HepG2 (cell line): ENCODE measurements at regions not wholly inside any gene's neighbourhood (a gene's known extent, or its start where the extent isn't known, plus 50 kb on each side); places are given as distances from the start of the nearest gene placed in this dataset.

Experiments
- ATF1 ChIP-seq: IDR thresholded peaks from 2 replicates; pipeline ENCODE4 v1.6.1; 2016; ENCODE audit warnings: mild to moderate bottlenecking, control low read depth
- DBP ChIP-seq: sonication (generic); formaldehyde crosslinking; IDR thresholded peaks from 2 replicates; pipeline ENCODE4 v1.4.0; 2020; ENCODE audit warnings: missing genetic modification reagents; ENCODE audit errors: not compliant biosample characterization
- ERF ChIP-seq: IDR thresholded peaks from 2 replicates; pipeline ENCODE4 v1.6.1; 2018; ENCODE audit warnings: missing biosample characterization, missing genetic modification reagents
- ESRRA ChIP-seq: sonication (generic); formaldehyde crosslinking; IDR thresholded peaks from 2 replicates; pipeline ENCODE4 v1.5.1; 2020; ENCODE audit warnings: mild to moderate bottlenecking, low read depth, missing genetic modification reagents
- FOXO1 ChIP-seq: sonication (generic); formaldehyde crosslinking; IDR thresholded peaks from 2 replicates; pipeline ENCODE4 v1.4.0; 2020; ENCODE audit warnings: missing genetic modification reagents
- HIVEP1 ChIP-seq: sonication (generic); formaldehyde crosslinking; IDR thresholded peaks from 2 replicates; pipeline ENCODE4 v1.4.0; 2020; ENCODE audit warnings: mild to moderate bottlenecking, missing genetic modification reagents
- KLF11 ChIP-seq: IDR thresholded peaks from 2 replicates; pipeline ENCODE4 v1.6.1; 2016; ENCODE audit warnings: missing compliant biosample characterization
- MAFG ChIP-seq: sonication (generic); formaldehyde crosslinking; IDR thresholded peaks from 2 replicates; pipeline ENCODE4 v1.5.1; 2020; ENCODE audit warnings: mild to moderate bottlenecking, missing genetic modification reagents
- NCOR1 ChIP-seq: fragments of 200-600 bp; sonication (generic); IDR thresholded peaks from 2 replicates; pipeline ENCODE4 v1.7.0; 2017; ENCODE audit warnings: antibody characterized with exemption, low read length, borderline replicate concordance
- NFYC ChIP-seq: IDR thresholded peaks from 2 replicates; pipeline ENCODE4 v1.6.1; 2016; ENCODE audit warnings: missing genetic modification reagents, missing compliant biosample characterization
- PTBP1 ChIP-seq: fragments of 200-400 bp; formaldehyde crosslinking; IDR thresholded peaks from 2 replicates; pipeline ENCODE4 v1.6.1; 2018; ENCODE audit warnings: low read length, low read depth; ENCODE audit not compliant: poor library complexity, severe bottlenecking
- RFX3 ChIP-seq: IDR thresholded peaks from 2 replicates; pipeline ENCODE4 v1.6.1; 2016; ENCODE audit warnings: missing biosample characterization, missing genetic modification reagents
- SKIL ChIP-seq: sonication (generic); formaldehyde crosslinking; IDR thresholded peaks from 2 replicates; pipeline ENCODE4 v1.8.0; 2022; ENCODE audit warnings: missing genetic modification reagents, mild to moderate bottlenecking, moderate library complexity, borderline replicate concordance
- SPEN ChIP-seq: sonication (generic); formaldehyde crosslinking; IDR thresholded peaks from 2 replicates; pipeline ENCODE4 v1.5.1; 2020; ENCODE audit warnings: low read depth, mild to moderate bottlenecking, missing genetic modification reagents
- TGIF2 ChIP-seq: IDR thresholded peaks from 2 replicates; pipeline ENCODE4 v1.6.1; 2016; ENCODE audit warnings: control low read depth, missing compliant biosample characterization
- ZFY ChIP-seq: sonication (generic); formaldehyde crosslinking; IDR thresholded peaks from 2 replicates; pipeline ENCODE4 v1.4.0; 2020; ENCODE audit warnings: missing genetic modification reagents
- ZNF160 ChIP-seq: sonication (generic); formaldehyde crosslinking; IDR thresholded peaks from 2 replicates; pipeline ENCODE4 v1.8.0; 2022; ENCODE audit warnings: mild to moderate bottlenecking, inconsistent platforms, missing genetic modification reagents
- ZNF567 ChIP-seq: sonication (generic); formaldehyde crosslinking; IDR thresholded peaks from 2 replicates; pipeline ENCODE4 v1.8.1; 2023; ENCODE audit warnings: mild to moderate bottlenecking, missing genetic modification reagents, borderline replicate concordance
- ZNF572 ChIP-seq: sonication (generic); formaldehyde crosslinking; IDR thresholded peaks from 2 replicates; pipeline ENCODE4 v1.5.1; 2020; ENCODE audit warnings: mild to moderate bottlenecking, missing genetic modification reagents
- ZNF678 ChIP-seq: sonication (generic); formaldehyde crosslinking; IDR thresholded peaks from 2 replicates; pipeline ENCODE4 v1.4.0; 2020; ENCODE audit warnings: mild to moderate bottlenecking, missing genetic modification reagents
- ZNF816 ChIP-seq: sonication (generic); formaldehyde crosslinking; IDR thresholded peaks from 2 replicates; pipeline ENCODE4 v1.8.0; 2022; ENCODE audit warnings: missing genetic modification reagents, mild to moderate bottlenecking, borderline replicate concordance
- TF ChIP-seq, protein P1 (sequence below): sonication (generic); formaldehyde crosslinking; IDR thresholded peaks from 2 replicates; pipeline ENCODE4 v1.5.1; 2020; ENCODE audit warnings: mild to moderate bottlenecking, missing genetic modification reagents, moderate library complexity
- TF ChIP-seq, protein P2 (sequence below): sonication (generic); formaldehyde crosslinking; conservative IDR thresholded peaks from 2 replicates; pipeline ENCODE4 v1.4.0; 2020; ENCODE audit warnings: missing genetic modification reagents

GRCh38 chr4:140252742-140253555 is 99.0 kb upstream of the MAML3 start (continued):
- TF ChIP-seq ZFY (CRISPR knock-in tag) (peak; percentile 37), SKIL (CRISPR knock-in tag) (no peak), ZNF678 (CRISPR knock-in tag) (no peak), TGIF2 (CRISPR knock-in tag) (no peak), ESRRA (no peak), ZNF816 (CRISPR knock-in tag) (no peak), ZNF572 (CRISPR knock-in tag) (no peak), NCOR1 (no peak), ZNF567 (CRISPR knock-in tag) (no peak), MAFG (CRISPR knock-in tag) (no peak), HIVEP1 (CRISPR knock-in tag) (no peak), RFX3 (CRISPR knock-in tag) (no peak), SPEN (CRISPR knock-in tag) (no peak), ZNF160 (CRISPR knock-in tag) (no peak), KLF11 (CRISPR knock-in tag) (no peak), ERF (CRISPR knock-in tag) (0 out of 2 replicates have a peak, but pooled peaks have one; percentile 29), PTBP1 (no peak), ATF1 (CRISPR knock-in tag) (no peak), NFYC (CRISPR knock-in tag) (no peak), FOXO1 (CRISPR knock-in tag) (no peak), DBP (CRISPR knock-in tag) (no peak)
- TF ChIP-seq, protein P1, sequence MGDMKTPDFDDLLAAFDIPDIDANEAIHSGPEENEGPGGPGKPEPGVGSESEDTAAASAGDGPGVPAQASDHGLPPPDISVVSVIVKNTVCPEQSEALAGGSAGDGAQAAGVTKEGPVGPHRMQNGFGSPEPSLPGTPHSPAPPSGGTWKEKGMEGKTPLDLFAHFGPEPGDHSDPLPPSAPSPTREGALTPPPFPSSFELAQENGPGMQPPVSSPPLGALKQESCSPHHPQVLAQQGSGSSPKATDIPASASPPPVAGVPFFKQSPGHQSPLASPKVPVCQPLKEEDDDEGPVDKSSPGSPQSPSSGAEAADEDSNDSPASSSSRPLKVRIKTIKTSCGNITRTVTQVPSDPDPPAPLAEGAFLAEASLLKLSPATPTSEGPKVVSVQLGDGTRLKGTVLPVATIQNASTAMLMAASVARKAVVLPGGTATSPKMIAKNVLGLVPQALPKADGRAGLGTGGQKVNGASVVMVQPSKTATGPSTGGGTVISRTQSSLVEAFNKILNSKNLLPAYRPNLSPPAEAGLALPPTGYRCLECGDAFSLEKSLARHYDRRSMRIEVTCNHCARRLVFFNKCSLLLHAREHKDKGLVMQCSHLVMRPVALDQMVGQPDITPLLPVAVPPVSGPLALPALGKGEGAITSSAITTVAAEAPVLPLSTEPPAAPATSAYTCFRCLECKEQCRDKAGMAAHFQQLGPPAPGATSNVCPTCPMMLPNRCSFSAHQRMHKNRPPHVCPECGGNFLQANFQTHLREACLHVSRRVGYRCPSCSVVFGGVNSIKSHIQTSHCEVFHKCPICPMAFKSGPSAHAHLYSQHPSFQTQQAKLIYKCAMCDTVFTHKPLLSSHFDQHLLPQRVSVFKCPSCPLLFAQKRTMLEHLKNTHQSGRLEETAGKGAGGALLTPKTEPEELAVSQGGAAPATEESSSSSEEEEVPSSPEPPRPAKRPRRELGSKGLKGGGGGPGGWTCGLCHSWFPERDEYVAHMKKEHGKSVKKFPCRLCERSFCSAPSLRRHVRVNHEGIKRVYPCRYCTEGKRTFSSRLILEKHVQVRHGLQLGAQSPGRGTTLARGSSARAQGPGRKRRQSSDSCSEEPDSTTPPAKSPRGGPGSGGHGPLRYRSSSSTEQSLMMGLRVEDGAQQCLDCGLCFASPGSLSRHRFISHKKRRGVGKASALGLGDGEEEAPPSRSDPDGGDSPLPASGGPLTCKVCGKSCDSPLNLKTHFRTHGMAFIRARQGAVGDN (CRISPR knock-in tag), result peak; percentile 72
- TF ChIP-seq, protein P2, sequence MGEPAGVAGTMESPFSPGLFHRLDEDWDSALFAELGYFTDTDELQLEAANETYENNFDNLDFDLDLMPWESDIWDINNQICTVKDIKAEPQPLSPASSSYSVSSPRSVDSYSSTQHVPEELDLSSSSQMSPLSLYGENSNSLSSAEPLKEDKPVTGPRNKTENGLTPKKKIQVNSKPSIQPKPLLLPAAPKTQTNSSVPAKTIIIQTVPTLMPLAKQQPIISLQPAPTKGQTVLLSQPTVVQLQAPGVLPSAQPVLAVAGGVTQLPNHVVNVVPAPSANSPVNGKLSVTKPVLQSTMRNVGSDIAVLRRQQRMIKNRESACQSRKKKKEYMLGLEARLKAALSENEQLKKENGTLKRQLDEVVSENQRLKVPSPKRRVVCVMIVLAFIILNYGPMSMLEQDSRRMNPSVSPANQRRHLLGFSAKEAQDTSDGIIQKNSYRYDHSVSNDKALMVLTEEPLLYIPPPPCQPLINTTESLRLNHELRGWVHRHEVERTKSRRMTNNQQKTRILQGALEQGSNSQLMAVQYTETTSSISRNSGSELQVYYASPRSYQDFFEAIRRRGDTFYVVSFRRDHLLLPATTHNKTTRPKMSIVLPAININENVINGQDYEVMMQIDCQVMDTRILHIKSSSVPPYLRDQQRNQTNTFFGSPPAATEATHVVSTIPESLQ, result no peak
